H7 (cell line): ENCODE measurements at regions not wholly inside any gene's neighbourhood (a gene's known extent, or its start where the extent isn't known, plus 50 kb on each side); places are given as distances from the start of the nearest gene placed in this dataset.

ENCODE experiments used
- DNase-seq: peaks from one replicate; pipeline ENCODE4 v3.0.0; 2012
- H3K27me3 ChIP-seq: 2 replicates; pipeline ENCODE4 v1.6.0; 2011; ENCODE audit warnings: mild to moderate bottlenecking, low read length; ENCODE audit not compliant: control insufficient read depth, insufficient read depth
- H3K36me3 ChIP-seq: replicated peaks from 2 replicates; pipeline ENCODE4 v1.5.1; 2011; ENCODE audit warnings: low read length; ENCODE audit not compliant: control insufficient read depth, insufficient read depth
- H3K4me3 ChIP-seq: 2 replicates; pipeline ENCODE4 v1.5.1; 2011; ENCODE audit warnings: low read depth, mild to moderate bottlenecking, control low read depth, low read length, moderate library complexity; ENCODE audit not compliant: insufficient read depth

DNA sequence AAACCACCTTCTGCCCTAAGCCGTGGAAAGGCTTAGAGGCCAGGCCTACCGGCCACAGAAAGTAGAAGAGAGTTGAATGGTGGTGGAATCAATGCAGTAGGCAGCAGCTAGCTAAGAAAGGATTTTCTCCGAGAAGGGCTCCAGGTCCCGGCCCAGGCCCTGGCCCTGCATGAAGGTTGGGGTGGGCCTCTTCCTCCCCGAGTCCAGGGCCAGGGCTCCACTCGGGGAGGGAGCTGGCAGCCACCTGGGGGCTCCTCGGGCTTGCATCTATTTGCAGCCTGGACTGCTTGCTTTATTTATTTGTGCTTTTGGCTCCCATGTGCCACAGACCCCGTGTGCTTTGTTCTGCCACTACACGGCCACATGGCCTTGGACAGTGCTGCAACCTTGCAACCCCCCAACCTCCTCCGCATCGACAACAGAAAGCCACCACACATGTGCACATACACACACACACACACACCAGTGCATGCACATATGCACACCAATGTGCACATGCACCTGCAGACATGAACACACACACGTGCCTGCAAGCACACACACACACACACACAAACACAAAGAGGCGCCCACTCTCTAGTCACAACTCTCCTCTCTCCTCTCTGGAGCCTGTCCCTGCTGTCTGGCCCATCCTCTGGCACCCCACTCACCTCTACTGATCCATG lies 96.4 kb upstream of the TNRC6C start:
- no peaks in the 10 kb centered on the region for H3K27me3 ChIP-seq
- no peaks in the 10 kb centered on the region for H3K36me3 ChIP-seq
- no peak overlapping the region for H3K4me3 ChIP-seq
- DNase-seq = no peak

DNA sequence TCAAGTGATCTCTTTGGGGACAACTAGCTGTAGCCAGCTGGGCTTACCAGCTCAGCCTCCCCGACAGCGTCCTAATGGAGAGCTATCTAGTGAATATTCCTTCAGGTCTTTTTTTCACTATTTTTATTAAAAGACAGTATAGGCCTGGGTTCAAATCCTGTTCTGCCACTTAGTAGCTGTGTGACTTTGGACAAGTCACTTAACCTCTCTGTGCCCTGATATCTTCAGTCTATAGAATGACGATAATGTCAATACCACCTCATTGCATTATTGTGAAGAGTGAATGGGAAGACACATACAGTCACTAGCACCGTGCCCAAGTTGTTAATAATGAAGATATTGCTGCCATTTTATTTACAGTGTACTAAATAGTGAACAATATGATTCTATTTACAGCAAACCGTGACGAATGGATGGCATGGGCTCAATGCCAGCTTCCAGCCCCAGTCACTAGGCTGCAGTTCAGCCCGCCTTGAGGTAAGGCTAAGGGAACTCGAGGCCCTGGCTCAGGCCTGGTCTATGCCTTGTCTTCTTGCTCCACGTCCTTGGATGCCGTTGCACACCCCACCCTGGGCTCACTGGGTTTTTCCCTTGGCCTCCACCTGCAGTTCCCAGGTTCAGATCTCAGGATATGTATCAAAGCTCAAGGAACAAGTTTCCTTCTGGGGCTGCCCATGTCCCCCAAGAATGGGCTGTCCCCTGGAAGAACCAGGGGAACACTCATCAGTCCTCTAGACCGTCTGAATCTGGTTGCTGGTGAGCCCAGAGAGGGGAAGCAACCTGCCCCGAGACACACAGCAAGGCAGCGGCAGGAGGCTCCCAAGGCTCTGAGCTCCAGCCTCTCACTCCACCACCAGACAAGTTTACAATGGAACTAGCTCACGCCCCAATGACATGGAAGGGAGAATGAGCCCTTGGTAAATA lies 95.4 kb upstream of the TNRC6C start:
- H3K4me3 ChIP-seq = no peak overlapping the region
- no peak for DNase-seq
- no peaks in the 10 kb centered on the region for H3K36me3 ChIP-seq
- H3K27me3 ChIP-seq = no peaks in the 10 kb centered on the region

DNA sequence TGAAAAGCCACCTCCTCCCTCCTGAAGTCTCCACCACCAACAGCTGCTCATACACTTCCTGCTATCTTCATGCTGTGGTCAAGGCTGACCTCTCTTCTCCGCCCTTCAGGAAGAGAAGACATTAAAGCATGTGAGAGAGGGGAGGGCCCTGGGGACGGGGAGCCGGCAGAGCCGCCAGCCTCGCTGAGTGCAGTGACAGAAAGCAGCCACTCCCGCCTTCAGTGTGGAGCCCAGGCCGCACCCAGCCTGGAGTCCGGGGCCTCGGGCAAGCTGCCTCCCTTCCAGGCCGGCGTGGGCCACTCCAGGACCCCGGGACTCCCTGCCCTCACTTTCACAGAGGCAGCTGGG lies 94.7 kb upstream of the TNRC6C start:
- H3K4me3 ChIP-seq = no peak overlapping the region
- DNase-seq = no peak
- H3K36me3 ChIP-seq = no peaks in the 10 kb centered on the region
- no peaks in the 10 kb centered on the region for H3K27me3 ChIP-seq

DNA sequence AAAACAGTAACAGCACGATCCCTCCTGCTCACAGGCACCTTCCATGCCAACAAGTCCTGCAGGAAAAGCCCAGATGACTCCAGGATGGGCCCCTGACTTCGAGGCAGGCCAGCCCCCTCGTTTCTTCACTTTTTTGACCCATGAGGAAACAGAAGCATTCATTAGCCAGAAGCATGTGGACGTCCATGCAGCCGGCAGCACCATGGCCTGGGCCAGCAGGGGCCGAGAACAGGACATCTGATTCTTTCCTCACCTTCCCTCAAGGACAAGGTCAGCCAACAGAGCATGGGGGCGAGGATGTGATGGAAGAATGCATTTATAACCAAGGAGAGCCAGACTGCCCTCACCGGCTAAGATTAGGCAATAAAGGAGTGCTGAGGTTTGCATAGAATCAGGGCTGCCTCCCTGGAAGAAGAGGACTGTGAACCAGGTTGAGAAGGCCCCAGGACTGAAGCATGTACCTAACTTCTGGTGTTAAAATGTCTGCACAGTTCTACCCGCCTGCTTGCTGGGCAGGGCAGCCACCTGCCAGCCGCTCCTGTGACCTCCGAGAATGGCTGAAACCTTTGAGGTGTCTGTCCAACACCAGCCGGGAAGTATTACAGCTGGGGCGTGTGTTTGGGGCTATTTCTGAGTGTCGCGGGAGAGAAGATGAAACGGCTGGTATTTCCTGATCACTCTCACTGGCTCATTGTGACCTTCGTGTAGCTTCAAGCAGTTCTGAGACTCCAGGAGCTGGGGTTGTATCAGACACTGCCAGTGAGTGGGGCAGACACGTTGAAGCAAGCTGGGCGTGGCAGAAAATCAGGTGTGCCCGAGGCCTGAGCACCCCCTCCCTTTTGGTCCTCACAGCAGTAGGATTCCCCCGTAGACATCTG lies 94.0 kb upstream of the TNRC6C start:
- DNase-seq = no peak
- H3K4me3 ChIP-seq = no peak overlapping the region
- no peaks in the 10 kb centered on the region for H3K27me3 ChIP-seq
- H3K36me3 ChIP-seq = no peaks in the 10 kb centered on the region

DNA sequence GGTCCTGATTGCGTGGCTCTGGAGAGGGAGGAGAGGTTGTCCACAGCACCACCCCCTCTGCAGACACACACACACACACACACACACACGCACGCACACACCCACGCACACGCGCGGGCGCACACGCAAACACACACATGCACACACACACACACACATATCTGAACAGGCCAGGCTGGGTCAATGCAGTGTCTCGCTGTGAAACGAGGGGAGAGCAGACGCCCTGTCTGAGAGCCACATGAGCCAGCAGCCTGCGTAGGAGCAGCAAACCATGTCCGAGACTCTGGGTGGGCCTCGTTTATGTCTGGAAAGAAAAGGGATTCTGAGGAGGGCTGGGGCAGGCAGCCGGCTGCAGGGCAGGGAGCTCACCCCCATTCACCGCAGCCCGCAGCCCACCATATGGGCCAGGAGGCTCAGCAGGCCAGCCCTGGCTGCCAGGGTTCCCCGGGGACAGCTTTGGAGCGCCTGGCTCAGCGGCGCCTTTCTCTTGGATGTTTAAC lies 93.3 kb upstream of the TNRC6C start:
- no peak overlapping the region for H3K4me3 ChIP-seq
- H3K36me3 ChIP-seq = no peaks in the 10 kb centered on the region
- no peaks in the 10 kb centered on the region for H3K27me3 ChIP-seq
- DNase-seq = peak; percentile 60

DNA sequence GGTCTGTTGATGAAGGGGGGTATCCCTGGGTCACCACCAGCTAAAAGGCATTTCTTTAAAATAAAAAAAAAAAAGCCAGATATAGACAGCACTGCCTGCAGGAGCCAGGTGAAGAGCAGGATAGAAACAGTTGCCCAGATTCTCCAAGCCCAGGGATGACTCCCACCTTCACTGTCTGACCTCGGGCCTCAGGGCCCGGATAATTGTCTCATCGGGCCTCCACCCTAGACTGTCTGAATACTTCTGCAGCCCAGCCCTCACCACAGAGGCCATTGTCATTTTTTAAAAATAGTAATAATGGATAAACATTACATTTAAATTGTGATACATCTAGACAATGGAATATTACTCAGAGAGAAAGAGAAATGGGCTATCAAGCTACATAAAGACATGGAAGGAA lies 92.8 kb upstream of the TNRC6C start:
- no peaks in the 10 kb centered on the region for H3K27me3 ChIP-seq
- no peak for DNase-seq
- no peaks in the 10 kb centered on the region for H3K36me3 ChIP-seq
- H3K4me3 ChIP-seq = no peak overlapping the region

DNA sequence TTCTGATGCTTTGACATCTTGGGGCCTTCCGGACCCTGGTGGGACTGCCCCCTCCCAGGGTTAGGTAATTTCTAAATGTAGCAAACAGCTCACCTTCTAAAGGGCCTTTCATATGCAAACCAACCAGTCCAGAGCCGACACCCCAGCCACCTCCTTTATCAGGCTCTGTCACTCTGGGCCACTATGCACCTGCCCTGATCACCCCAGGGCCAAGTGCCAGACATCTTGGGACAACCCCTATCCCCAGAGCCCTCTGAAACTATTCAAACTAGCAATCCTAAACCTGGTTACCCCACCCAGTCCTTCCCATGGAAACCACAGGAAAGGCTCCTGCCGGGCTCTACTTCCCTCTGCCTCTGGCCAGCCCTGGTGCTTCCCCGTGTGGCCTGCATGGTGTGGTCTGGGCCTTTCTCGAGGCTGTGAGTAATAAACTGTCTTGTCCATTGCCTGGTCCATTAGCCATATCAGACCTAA lies 91.2 kb upstream of the TNRC6C start:
- Histone ChIP-seq H3K4me3 (no peak overlapping the region), H3K27me3 (no peaks in the 10 kb centered on the region)
- DNase-seq = peak; percentile 67

DNA sequence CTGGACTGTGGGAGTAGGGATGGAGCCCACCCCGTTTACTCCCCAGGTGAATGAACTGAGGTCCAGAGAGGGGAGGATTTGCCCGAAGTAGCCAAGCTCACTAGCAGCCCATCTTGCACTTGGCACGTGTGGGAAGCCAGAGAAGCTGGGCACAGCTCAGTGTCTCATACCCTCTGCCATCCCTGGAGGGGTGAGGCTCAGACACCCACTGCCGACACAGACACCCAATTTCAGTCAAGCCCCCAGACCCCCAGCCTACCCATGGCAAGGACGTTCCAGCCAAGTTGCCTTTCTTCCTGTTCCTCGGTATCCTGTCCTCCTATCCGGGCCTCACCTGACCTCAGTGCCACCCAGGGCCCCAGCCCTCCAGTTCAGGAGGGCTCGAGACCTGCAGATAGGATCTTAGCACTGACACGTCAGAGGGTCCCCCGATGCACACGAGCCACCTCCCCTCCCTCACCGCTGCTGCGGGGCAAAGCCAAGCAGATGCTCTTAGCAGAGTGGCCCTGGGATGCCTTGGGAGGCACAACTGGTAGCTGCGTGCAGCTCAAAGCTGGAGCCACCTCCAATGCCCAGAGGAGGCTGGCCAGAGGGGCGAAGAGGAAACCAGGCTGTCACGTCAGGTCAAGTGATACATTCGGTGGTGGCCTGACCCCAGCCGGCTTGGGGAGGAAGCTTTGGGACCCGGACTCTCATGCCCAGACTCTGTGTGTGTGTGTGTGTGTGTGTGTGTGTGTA lies 90.4 kb upstream of the TNRC6C start:
- Histone ChIP-seq H3K4me3 (no peak overlapping the region), H3K36me3 (no peaks in the 10 kb centered on the region), H3K27me3 (no peaks in the 10 kb centered on the region)
- DNase-seq = no peak

More for the DNA sequence above, 91.2 kb upstream of the TNRC6C start:
- H3K36me3 ChIP-seq = no peaks in the 10 kb centered on the region

DNA sequence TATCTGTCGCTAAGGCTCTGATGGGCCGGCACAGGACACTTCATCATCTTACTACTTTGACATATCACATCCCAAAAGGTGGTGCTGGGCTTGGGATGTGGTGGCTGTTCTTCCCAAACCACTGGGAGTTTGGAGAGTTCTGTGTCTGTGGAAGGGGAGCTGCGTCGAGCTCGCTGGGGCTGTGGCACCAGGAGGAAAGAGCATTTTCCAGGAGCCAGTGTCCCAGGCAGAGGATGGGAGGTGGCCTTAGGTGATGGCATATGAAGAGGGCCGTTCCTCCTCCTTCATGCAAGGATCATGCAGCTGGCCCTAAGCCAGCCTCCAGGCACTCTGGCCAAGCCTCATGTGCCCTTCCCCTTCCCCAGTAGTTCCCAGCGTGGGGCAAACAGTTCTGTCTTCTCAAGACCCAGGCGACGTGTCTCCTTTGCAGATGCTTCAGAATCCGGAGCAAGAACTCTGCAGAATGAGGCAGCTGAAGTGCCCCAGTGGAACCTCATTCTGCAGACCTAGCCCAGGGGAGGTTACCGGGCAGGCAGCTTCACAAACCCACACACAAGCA lies 89.4 kb upstream of the TNRC6C start:
- DNase-seq = no peak

DNA sequence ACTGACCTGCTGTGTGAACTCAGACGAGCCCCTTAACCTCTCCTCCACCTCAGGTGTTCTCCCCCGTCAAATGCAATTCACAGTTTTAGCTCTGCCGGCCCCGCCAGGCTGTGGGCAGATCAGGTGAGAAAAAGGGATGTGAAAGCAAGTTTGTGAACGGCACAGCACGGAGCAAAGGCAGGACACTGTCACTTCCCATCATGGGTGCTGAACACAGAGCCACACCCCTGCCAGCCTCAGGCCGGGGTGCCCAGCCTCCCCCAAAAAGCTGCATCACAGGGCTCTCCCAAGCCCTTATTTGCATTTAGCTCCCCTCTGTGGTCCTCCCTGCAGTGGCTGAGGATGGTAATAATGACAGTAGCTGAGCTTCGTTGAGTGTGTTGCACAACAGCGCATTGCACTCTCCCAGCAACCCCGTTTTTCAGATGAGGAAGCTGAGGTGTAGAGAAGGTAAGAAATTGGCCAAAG lies 88.8 kb upstream of the TNRC6C start:
- H3K27me3 ChIP-seq = no peaks in the 10 kb centered on the region
- H3K4me3 ChIP-seq = no peak overlapping the region
- DNase-seq = no peak
- no peaks in the 10 kb centered on the region for H3K36me3 ChIP-seq

More for the DNA sequence above, 89.4 kb upstream of the TNRC6C start:
- no peaks in the 10 kb centered on the region for H3K36me3 ChIP-seq
- H3K4me3 ChIP-seq = no peak overlapping the region
- no peaks in the 10 kb centered on the region for H3K27me3 ChIP-seq

DNA sequence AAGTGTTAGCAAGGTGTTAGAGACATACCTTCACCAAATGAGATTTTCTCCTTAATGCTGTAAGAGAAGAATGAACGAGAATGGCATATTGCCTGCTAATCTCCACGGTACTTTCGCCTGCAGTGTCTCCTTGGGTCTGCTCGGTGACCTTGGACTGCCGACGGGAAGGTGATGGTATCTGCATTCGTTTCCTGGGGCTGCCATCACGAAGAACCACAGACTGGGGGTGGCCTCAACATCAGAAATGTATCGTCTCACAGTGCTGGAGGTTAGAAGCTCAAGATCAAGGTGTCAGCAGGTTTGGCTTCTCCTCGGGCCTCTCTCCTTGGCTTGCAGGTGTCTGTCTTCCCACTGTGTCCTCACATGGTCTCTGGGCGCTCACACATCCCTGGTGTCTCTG lies 86.3 kb upstream of the TNRC6C start:
- Histone ChIP-seq H3K4me3 (no peak overlapping the region), H3K27me3 (no peaks in the 10 kb centered on the region), H3K36me3 (no peaks in the 10 kb centered on the region)
- no peak for DNase-seq

DNA sequence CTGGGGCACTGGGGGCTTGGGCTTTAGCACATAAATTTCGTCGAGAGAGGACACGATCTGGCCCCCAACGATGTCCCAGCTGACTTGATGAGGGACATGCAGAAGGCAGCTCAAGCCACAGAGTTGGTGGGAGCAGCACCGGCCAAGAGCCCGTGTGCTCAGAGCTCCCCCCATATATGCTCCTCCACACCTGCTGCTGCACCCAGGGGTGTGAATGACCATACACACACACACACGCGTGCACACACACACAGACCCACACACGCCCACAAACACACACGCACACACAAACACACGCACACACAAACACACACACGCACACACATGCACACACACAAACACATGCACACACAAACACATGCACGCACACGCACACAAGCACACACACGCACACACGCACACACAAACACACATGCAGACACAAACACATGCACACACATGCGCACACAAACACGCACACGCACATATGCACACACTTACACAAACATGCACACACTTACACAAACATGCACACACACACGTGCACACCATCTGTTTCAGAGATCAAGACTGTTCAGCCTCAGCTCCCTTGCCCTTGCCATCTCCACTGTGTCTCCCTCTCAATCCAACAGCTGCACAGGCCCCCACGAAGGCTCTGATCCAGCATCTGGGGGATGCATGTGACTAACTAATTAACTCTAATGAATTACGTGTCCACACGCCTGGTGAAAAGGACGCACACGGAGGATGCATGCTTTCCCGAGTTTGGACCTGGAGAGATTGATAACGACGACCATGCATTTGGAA lies 85.6 kb upstream of the TNRC6C start:
- H3K4me3 ChIP-seq = no peak overlapping the region
- H3K36me3 ChIP-seq = no peaks in the 10 kb centered on the region
- H3K27me3 ChIP-seq = no peaks in the 10 kb centered on the region
- DNase-seq = no peak
